ENCODE measurements at regions not wholly inside any gene's neighbourhood (a gene's known extent, or its start where the extent isn't known, plus 50 kb on each side); places are given as distances from the start of the nearest gene placed in this dataset.
"Not testable (repeated sequence)": the region's sequence is repeated elsewhere in the genome, so short reads cannot be mapped to it uniquely, and the experiment has no call there.

DNA sequence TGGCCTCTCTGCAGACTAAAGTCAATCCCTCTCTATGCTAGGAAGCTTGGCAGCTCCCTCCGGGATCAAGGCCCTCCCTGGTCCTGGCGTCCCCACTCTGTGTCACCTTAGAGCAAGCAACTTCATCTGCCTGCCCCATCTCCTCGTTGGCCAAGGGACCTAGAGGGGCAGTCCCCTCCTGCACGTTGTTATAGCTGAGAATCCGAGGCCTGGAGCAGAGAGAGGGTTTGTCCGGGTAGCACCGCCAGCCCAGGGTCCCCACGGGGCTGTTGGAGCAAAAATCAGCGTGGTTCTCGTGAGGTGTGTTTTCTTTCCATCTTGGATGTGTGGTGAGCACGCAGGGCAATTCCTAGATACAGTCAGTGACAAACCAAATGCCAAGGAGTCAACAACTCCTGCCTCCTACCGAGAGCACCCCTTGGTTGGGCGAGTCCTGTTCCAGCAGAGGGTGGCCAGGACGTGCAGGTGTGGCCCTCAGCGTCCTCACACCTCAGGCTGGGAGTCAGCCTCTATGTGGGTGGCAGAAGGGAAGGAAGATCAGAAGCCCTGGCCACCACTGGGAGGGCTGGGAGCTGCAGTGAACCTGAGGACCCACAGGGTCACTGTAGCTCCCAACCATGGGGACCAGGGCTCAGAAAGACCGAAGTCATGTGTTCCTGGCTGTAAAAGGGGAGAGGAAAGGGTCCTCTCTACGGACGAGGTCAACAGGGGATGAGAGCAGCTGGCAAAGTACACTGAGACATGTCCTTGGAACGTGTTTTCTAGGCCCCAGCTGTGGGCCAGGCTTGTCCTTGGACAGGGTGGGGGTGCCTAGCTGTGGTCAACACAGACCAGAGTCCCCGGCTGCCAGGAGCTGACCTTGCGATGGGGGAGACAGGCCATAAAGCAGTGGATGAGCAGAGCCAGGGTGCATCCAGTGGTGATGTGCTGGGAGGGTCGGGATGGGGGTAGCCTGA, 85.6 kb upstream of the CIBAR2 start:
- no peak for DNase-seq (ENCODE audit: low read depth)
- in situ Hi-C loops (cut with HindIII; ENCODE audit: low pct_unique_long_range_greater_than_20kb, low sequenced_read_pairs), result no loop called here

DNA sequence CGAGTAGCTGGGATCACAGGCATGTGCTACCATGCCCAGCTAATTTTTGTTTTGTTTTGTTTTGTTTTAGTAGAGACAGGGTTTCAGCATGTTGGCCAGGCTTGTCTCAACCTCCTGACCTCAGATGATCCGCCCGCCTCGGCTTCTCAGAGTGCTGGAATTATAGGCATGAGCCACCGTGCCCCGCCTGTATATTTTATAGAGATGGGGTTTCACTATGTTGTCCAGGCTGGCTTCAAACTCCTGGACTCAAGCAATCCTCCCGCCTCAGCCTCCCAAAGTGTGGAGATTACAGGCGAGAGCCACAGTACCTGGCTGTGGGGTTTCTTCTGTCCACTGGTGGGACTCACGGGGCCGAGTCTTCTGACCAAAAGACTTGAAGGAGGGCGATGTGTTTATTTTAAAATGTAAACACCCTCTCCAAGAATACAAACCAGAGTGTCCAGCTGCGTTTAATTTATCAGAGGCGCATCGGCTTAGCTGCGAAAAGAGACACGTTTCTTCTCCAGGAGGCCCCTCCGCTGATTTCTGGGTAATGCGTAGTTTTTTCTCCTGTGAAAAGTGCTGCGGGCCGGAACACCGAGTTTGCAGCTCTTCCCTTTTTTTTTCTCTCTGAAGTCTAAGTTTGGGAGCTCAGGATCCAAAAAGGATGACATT, 86.9 kb upstream of the CIBAR2 start:
- DNase-seq (ENCODE audit: low read depth), result no peak
- in situ Hi-C loops (cut with HindIII; ENCODE audit: low pct_unique_long_range_greater_than_20kb, low sequenced_read_pairs), result no loop called here

DNA sequence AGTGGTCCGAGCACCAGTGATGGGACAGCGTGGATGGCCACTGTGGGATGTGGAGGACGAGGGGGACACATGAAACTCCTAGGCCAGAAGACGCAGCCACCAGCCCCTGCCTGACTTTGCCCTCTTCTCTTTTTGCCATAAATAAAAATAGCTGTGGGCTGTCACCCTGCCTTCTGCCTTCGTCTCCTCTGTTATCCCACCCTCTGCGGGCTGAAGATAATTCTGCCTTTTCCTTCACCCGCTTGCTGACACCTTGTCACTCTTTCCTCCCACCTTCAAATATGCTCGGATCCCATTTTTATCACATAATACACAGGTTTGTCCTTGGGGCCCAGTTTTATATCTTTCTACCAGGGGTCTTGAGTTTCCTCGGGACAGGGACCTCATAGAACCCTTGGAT, 87.6 kb upstream of the CIBAR2 start:
- no peak for DNase-seq (ENCODE audit: low read depth)
- in situ Hi-C loops (cut with HindIII; ENCODE audit: low pct_unique_long_range_greater_than_20kb, low sequenced_read_pairs), result no loop called here

DNA sequence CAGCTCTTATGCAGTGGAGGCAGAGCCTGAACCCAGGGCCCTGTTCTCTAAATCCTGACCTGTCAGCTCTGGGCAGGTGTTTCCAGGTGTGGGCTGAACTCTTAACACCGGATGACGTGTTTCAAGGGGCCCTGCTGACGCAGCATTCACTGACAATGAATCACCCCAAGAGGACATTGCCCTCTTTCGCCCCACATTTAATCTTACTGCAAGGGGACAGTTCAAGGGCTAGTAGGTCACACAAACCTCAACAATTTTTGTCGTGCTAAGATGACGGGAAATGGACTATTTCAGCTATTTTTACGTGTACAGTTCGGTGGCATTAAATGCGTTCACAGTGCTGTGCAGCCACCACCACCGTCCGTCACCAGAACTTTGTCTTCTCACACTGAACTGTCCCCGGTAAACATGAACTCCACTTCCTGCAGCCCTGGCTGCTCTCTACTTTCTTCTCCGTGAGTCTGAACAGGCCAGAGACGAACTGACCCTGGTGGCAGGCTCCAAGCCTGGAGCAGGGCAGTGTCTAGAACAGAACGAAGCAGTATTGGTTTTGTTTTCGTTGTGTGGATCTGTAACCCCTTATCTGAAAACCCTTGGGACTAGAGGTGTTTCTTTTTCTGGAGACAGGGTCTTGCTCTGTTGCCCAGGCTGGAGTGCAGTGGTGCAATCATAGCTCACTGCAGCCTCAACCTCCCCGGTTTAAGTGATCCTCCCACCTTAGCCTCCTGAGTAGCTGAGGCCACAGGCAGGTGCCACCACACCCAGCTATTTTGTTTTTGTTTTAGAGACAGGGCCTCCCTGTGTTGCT, 88.4 kb upstream of the CIBAR2 start:
- DNase-seq (ENCODE audit: low read depth), result no peak
- in situ Hi-C loops (cut with HindIII; ENCODE audit: low pct_unique_long_range_greater_than_20kb, low sequenced_read_pairs), result no loop called here

DNA sequence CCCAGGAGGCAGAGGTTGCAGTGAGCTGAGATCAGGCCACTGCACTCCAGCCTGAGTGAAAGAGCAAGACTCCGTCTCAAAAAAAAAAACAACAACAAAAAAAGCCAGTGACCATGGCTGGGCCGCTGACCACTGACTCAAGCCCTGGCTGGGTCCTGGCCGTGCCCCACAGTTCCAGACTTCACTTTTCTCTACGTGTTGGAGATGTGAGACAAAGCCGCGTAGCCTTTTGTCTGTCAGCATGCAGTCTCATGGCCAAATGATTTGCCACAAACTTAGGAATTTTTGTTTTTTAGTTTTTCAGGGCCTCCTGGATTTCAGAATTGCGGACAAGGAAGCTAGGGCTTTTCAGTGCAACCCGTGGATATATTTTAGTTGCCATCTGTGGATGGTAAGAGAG, 89.3 kb upstream of the CIBAR2 start:
- in situ Hi-C loops (cut with HindIII; ENCODE audit: low pct_unique_long_range_greater_than_20kb, low sequenced_read_pairs), result no loop called here
- no peak for DNase-seq (ENCODE audit: low read depth)

DNA sequence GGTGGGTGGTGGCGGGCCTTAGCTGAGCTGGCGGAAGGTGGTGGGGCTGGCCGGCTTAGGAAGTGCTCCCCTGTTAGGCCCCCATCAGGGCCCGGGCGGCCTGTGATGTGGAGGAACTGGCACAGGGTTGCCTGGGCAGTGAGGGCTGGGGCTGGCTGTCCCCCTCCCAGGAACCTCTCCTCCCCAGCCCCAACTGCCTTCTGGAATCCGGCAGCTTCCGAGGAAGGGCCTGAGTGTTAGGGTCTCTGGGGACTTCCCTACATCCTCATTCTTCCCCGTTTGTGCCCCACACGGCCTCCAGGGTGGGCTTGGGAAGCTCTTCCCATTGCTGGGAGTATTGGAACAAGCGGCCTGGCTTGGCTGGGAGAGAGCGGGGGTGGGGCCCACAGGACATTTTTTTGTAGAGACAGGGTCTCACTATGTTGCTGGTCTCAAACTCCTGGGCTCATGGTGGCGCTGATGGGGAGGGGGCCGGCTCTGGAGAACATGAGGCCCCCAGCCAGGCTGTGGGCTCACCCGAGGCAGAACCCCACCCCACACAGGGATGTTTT, 89.9 kb upstream of the CIBAR2 start:
- in situ Hi-C loops (cut with HindIII; ENCODE audit: low pct_unique_long_range_greater_than_20kb, low sequenced_read_pairs), result no loop called here
- no peak for DNase-seq (ENCODE audit: low read depth)

DNA sequence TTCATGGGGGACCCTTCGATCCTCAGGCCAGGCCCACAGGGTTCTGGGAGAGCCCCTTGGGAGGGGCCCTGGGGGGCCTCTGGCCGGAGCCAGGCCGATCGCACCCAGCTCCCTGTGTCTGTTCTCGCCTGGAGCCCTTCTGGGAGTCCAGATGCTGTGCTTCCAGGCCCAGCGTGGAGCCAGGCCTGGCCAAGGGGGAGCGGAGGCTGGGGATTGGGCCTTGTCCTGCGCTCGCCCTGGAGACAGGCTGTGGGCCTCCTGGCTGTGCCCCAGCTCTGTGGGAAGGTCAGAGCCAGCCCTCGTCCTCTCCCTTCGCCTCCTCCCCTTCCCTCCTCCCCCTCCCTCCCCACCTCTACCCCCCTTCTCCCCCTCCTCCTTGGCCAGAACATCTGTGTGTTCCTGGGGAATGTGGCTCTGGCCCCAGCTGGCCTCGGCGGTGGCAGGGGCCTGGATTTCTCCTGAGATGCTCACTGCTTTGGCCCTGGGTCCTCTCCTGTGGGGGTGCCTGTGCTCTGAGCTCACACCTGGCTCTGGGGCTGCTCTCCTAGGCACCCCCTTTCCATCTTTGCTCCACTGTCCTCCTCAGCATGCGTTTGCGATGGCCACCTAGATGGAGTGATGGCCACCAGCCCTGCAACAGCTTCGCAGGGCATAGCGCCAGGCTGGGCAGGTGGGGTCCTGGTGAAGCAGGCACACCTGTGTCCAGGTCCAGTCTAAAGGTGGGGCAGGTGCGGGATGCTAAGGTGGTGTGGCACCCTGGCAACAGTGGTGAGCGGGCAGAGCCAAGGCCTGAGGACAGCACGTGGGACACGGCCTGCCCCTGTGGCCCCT, 90.6 kb upstream of the CIBAR2 start:
- in situ Hi-C loops (cut with HindIII; ENCODE audit: low pct_unique_long_range_greater_than_20kb, low sequenced_read_pairs), result no loop called here
- DNase-seq (ENCODE audit: low read depth), result no peak

DNA sequence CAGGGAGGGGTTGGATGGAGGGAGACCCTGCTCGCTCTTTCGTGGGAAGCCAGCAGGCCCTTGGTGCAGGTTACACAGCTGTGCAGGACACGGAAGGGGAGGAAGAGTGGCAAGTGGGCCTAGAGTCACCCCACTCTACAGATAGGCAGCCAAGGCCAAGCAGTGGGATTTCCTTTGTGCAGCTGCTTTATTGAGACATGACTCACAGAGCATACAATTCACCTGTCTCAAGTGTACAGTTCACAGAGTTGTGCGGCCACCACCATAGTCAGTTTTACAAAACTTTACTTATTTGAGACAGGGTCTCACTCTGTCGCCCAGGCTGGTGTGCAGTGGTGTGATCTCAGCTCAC, 91.2 kb upstream of the CIBAR2 start:
- in situ Hi-C loops (cut with HindIII; ENCODE audit: low pct_unique_long_range_greater_than_20kb, low sequenced_read_pairs), result no loop called here

DNA sequence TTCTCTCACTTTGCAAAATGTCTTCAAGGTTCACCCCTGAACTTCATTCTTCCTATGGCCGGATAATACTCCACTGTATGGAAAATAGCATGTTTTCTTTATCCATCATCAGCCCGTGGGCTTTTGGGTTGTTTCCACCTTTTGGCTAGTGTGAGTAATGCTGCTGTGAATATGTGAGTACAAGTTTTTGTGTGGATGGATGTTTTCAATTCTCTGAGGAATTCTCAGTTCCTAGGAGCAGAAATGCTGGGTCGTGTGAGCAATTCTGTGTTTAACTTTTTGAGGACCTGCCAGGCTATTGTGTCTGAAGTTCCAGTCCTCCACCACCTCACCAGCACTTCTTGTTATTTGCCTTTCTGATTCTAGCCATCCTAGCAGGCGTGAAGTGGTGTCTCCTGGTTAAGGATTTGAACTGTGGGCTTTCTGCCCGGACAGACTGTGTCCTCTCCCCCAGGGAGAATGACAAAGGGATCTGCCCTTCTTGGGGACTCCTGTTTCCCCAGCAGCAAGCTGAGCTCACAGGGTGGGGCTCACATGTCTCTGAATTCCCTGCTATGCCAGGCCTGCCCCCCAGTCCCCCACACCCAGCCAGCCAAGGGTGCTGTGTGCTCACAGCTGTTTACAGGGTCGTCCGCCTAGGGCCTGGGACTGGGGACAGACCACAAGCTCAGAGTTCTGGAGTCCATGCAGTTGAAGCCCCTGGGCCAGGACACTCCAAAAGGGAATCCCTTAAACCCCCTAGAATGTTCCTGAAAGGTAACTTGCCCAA, 92.2 kb upstream of the CIBAR2 start:
- in situ Hi-C loops (cut with HindIII; ENCODE audit: low pct_unique_long_range_greater_than_20kb, low sequenced_read_pairs), result no loop called here
- DNase-seq (ENCODE audit: low read depth), result no peak

More for the DNA sequence above, 91.2 kb upstream of the CIBAR2 start:
- DNase-seq (ENCODE audit: low read depth), result no peak

DNA sequence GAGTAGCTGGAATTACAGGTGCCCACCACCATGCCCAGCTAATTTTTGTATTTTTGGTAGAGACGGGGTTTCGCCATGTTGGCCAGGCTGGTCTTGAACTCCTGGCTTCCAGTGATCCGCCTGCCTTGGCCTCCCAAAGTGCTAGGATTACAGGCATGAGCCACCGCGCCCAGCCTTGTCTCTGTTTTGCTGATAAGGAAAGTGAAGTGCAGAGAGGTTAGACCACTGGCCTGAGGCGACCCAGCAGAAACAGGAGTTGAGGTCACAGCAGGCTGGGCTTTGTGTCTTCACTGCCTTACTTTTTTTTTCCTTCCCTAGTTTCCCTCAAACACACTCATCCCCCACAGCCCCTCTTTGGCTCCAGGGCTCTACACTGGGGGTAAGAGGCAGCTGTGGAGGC, 93.0 kb upstream of the CIBAR2 start:
- in situ Hi-C loops (cut with HindIII; ENCODE audit: low pct_unique_long_range_greater_than_20kb, low sequenced_read_pairs); DNase-seq (ENCODE audit: low read depth): not testable (repeated sequence)

DNA sequence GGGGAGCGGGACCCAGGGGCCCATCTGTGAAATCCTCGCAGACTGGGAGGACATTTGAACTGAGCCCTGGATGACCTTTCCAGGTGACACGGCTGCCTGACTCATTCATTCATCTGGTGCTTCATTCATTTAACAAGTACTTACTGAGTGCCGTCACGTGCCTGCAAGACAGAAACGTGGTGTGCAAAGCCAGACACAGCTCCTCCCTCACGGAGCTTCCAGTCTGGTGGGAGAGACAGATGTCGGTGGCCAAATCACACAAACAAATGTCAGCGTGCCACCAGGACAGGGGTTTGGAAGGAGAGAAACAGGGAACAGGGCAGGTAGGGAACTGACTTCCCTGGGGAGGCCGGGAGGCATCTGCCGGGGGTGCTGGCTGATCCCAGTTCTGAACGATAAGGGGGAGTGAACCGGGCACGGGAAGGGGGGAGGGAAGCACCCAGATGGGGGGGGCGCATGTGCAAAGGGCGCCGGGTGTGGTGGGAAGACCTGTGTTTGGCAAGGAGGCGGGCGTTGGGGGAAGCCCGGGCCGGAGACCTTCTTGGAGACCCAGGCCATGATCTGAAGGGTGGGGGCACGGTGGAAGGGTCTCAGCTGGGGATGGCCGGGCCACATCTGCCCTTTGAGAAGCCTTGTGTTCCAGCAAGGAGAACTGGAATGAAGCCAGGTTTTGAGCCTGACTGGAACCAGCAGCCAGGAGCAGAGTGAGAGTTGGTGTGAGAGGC, 93.6 kb upstream of the CIBAR2 start:
- in situ Hi-C loops (cut with HindIII; ENCODE audit: low pct_unique_long_range_greater_than_20kb, low sequenced_read_pairs), result no loop called here
- DNase-seq (ENCODE audit: low read depth), result no peak

DNA sequence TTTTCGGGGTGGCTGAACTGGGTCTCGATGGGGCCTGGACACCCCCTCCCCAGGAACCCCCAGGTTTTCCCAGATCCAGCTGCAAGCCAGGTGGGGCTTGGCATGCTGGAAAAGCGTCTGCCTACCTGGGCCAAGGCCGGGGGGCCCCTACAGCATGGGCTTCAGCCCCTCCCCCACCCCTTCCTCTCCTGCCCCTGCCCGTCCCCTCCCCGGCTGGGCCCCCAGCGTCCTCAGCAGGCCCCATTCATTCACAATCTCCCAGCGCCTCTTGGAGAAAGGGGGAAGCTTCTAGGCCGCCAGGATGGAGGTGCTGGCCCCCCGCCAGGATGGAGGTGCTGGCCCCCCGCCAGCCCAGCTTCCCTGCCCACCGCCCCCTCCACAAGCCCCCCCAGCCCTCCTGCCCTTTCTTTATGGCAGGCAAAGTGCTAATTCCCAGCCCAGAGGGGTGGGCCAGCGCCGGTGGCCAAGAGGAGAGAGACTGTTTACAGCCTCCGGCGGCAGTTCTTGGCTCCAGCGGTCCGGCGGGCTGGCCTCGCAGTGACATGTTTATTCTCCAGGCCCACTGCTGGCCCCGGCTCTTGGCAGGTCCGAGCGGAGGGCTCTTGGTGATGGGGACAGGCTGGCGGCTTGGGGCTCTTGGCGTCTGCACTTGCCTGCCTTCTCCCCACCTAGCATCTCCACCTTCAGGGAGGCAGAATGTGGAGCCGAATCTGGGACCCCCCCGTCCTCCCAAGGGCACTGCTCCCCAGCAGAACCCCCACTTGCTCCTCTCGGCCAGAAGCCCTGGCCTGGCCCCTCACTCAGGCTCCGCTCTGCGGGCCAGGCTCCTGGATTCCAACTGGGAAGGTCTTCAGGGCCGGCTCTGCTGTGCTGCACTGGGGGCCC, 94.4 kb upstream of the CIBAR2 start:
- DNase-seq (ENCODE audit: low read depth), result no peak

DNA sequence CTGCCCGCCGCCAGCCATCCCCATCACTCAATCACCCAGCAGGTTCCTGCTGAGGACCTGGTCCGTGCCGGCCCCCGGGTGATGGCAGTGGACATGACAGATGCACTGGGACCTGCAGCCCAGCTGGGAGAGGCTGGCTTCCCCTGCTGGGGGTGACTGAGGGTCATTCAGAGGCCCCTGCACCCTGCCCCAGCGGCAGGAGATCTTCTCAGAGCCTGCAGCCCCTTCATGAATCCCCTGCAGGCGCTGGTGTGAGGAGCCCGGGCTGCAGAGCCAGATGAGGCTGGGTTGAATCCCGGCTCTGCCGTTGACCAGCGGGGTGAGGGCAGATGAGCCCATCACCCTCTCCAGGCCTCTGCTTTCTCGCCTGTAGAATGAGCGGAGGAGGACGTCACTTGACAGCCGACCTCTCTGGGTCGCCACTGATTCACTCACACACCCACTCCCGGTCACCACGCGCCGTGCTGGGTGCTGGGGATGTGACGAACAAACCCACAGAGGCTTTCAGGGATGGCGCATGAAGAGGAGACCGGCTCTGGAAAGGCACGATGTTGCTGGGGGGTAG, 95.2 kb upstream of the CIBAR2 start:
- DNase-seq (ENCODE audit: low read depth), result no peak
- in situ Hi-C loops (cut with HindIII; ENCODE audit: low pct_unique_long_range_greater_than_20kb, low sequenced_read_pairs), result no loop called here

More for the DNA sequence above, 94.4 kb upstream of the CIBAR2 start:
- in situ Hi-C loops (cut with HindIII; ENCODE audit: low pct_unique_long_range_greater_than_20kb, low sequenced_read_pairs), result no loop called here

DNA sequence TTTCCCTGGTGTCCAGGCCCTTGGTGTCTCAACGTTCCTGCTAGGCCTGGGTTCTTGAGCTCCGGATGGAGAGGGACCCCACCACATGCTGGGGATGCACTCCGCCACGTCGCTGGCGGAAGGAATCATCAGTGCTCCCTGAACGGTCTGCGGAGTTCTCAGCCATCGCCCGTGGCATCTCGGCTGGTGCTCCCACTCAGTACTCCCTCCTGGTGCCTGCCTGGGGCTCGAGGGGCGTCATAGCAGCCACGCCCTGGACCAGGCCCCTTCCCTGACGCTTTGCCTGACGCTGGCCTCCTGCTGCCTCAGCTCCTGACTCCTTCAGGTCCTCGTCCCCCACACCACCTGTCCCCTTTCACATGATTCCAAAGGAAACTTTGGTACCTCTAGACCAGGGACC, 95.9 kb upstream of the CIBAR2 start:
- in situ Hi-C loops (cut with HindIII; ENCODE audit: low pct_unique_long_range_greater_than_20kb, low sequenced_read_pairs), result no loop called here
- no peak for DNase-seq (ENCODE audit: low read depth)

DNA sequence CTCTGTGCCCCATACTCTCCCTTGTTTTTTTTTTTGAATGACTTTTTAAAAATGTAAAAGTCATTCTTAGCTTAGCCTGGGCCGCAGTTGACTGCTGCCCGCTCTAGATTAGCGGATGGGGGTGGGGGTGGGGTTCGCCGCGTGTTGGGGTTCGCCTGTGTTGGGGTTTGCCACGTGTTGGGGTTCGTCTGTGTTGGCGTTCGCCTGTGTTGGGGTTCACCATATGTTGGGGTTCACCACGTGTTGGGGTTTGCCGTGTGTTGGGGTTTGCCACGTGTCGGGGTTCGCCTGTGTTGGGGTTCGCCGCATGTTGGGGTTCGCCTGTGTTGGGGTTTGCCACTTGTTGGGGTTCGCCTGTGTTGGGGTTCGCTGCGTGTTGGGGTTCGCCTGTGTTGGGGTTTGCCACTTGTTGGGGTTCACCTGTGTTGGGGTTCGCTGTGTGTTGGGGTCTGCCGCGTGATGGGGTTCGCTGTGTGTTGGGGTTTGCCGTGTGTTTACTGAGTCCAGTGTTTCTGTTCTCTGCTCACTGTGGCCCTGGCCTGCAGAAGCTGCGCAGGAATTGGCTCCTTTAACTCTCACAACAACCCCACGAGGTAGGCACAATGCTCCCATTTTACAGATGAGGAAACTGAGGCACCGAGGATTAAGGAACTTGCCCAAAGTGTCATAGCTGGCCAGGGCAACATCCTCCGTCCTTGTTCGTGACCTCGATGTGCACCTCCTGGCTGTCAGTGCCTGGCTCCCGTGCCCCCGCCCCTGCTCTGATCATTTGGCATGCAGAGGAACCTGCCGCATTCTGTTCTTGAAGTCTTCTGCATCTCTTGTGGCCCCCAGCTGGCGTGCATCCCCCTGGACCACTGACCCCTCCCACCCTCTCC, 96.6 kb upstream of the CIBAR2 start:
- no peak for DNase-seq (ENCODE audit: low read depth)

More for the DNA sequence above, 96.6 kb upstream of the CIBAR2 start:
- in situ Hi-C loops (cut with HindIII; ENCODE audit: low pct_unique_long_range_greater_than_20kb, low sequenced_read_pairs), result no loop called here

Data from Caki2 (cell line).